ENCODE measurements at regions not wholly inside any gene's neighbourhood (a gene's known extent, or its start where the extent isn't known, plus 50 kb on each side); places are given as distances from the start of the nearest gene placed in this dataset.

DNA sequence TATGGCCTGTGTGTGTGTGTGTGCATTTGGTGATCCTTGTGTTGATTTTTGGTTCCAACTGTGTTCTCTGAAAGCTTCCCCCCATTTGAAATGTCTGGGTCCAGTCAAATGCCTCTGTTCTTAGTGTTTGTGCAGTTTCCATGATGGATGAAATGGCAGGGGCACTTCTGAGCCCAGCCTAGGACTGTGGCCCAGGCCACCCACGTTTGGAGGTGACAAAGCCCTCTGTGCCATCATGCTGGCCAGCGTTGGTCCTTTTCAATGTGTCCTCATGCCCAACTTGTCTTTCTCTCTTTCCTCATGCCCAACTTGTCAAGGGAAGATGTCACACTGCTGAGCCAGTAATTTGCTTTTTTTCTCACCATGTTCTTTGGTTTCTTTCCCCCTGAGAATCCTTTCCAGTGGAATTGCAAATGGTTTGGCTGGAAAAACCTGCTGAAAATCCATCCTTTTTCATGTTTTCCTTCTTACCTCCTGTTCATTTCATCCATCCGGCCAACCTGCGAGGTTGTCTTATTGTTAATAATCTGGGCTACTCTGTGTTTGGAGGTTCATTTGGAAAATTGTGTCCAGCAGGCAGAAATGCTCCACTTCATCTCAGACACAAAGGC, 113.7 kb upstream of the NAV2 start:
- TF ChIP-seq, protein P1, sequence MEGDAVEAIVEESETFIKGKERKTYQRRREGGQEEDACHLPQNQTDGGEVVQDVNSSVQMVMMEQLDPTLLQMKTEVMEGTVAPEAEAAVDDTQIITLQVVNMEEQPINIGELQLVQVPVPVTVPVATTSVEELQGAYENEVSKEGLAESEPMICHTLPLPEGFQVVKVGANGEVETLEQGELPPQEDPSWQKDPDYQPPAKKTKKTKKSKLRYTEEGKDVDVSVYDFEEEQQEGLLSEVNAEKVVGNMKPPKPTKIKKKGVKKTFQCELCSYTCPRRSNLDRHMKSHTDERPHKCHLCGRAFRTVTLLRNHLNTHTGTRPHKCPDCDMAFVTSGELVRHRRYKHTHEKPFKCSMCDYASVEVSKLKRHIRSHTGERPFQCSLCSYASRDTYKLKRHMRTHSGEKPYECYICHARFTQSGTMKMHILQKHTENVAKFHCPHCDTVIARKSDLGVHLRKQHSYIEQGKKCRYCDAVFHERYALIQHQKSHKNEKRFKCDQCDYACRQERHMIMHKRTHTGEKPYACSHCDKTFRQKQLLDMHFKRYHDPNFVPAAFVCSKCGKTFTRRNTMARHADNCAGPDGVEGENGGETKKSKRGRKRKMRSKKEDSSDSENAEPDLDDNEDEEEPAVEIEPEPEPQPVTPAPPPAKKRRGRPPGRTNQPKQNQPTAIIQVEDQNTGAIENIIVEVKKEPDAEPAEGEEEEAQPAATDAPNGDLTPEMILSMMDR (IDR thresholded peaks at IDR 0.05; ENCODE audit: insufficient read depth, low read length), result no peak
- no peak for TF ChIP-seq POLR2AphosphoS5 (IDR thresholded peaks at IDR 0.05; ENCODE audit: low read depth)

Data from HL-60 (cell line).